H9 (cell line): ENCODE measurements at regions not wholly inside any gene's neighbourhood (a gene's known extent, or its start where the extent isn't known, plus 50 kb on each side); places are given as distances from the start of the nearest gene placed in this dataset.

ENCODE experiments used
- DNase-seq: peaks from one replicate; pipeline ENCODE4 v3.0.0-alpha.2; 2017
- H2AFZ ChIP-seq: one replicate; pipeline ENCODE4 v1.6.1; 2013; ENCODE audit warnings: mild to moderate bottlenecking, low read length, control low read depth, moderate library complexity
- H2AK5ac ChIP-seq: 2 replicates; pipeline ENCODE4 v1.6.1; 2013; ENCODE audit warnings: low read length, control low read depth, mixed read lengths; ENCODE audit not compliant: insufficient read length
- H2BK120ac ChIP-seq: one replicate; pipeline ENCODE4 v1.6.1; 2013; ENCODE audit warnings: low read depth, mild to moderate bottlenecking, low read length, control low read depth, inconsistent platforms; ENCODE audit not compliant: poor library complexity, severe bottlenecking
- H2BK12ac ChIP-seq: 2 replicates; pipeline ENCODE4 v1.6.1; 2013; ENCODE audit warnings: low read length, control low read depth, mixed read lengths, low read depth; ENCODE audit not compliant: insufficient read length
- H2BK15ac ChIP-seq: 2 replicates; pipeline ENCODE4 v1.6.1; 2013; ENCODE audit warnings: low read depth, low read length, control low read depth
- H2BK20ac ChIP-seq: one replicate; pipeline ENCODE4 v1.6.1; 2013; ENCODE audit warnings: low read depth, mild to moderate bottlenecking, low read length, control low read depth, inconsistent platforms; ENCODE audit not compliant: poor library complexity, severe bottlenecking
- H2BK5ac ChIP-seq: 2 replicates; pipeline ENCODE4 v1.6.1; 2013; ENCODE audit warnings: low read length, control low read depth, mixed read lengths; ENCODE audit not compliant: insufficient read length
- H3K14ac ChIP-seq: 2 replicates; pipeline ENCODE4 v1.6.1; 2013; ENCODE audit warnings: low read length, control low read depth; ENCODE audit not compliant: insufficient read depth
- H3K18ac ChIP-seq: 2 replicates; pipeline ENCODE4 v1.6.1; 2013; ENCODE audit warnings: low read depth, mild to moderate bottlenecking, mixed read lengths, low read length, control low read depth; ENCODE audit not compliant: insufficient read length
- H3K23ac ChIP-seq: 2 replicates; pipeline ENCODE4 v1.6.1; 2013; ENCODE audit warnings: low read length, control low read depth, mixed read lengths, low read depth; ENCODE audit not compliant: insufficient read length
- H3K23me2 ChIP-seq: 2 replicates; pipeline ENCODE4 v1.6.1; 2013; ENCODE audit warnings: low read depth, mild to moderate bottlenecking, mixed read lengths, low read length, control low read depth; ENCODE audit not compliant: insufficient read length, poor library complexity, severe bottlenecking
- H3K27ac ChIP-seq: 2 replicates; pipeline ENCODE4 v1.5.1; 2013; ENCODE audit warnings: low read length, control low read depth, mixed read lengths, low read depth; ENCODE audit not compliant: insufficient read length
- H3K27me3 ChIP-seq: 2 replicates; pipeline ENCODE4 v1.6.1; 2013; ENCODE audit warnings: low read length, control low read depth, inconsistent platforms; ENCODE audit not compliant: insufficient read depth
- H3K4ac ChIP-seq: 2 replicates; pipeline ENCODE4 v1.6.1; 2013; ENCODE audit warnings: low read depth, mild to moderate bottlenecking, control low read depth, inconsistent platforms, low read length, moderate library complexity
- H3K4me1 ChIP-seq: 2 replicates; pipeline ENCODE4 v1.6.1; 2013; ENCODE audit warnings: low read length, control low read depth, inconsistent platforms; ENCODE audit not compliant: insufficient read depth
- H3K4me2 ChIP-seq: 2 replicates; pipeline ENCODE4 v1.6.1; 2013; ENCODE audit warnings: low read length, control low read depth, mixed read lengths; ENCODE audit not compliant: insufficient read length, insufficient read depth
- H3K56ac ChIP-seq: 2 replicates; pipeline ENCODE4 v1.6.1; 2013; ENCODE audit warnings: low read depth, mild to moderate bottlenecking, mixed read lengths, low read length, control low read depth; ENCODE audit not compliant: insufficient read length
- H3K79me1 ChIP-seq: 2 replicates; pipeline ENCODE4 v1.6.1; 2013; ENCODE audit warnings: low read depth, mild to moderate bottlenecking, moderate library complexity, low read length, control low read depth, inconsistent platforms; ENCODE audit not compliant: insufficient read depth, poor library complexity, severe bottlenecking
- H3K79me2 ChIP-seq: 2 replicates; pipeline ENCODE4 v1.6.1; 2013; ENCODE audit warnings: low read length, control low read depth, inconsistent platforms; ENCODE audit not compliant: insufficient read depth
- H3K9ac ChIP-seq: 2 replicates; pipeline ENCODE4 v1.6.1; 2013; ENCODE audit warnings: low read length, control low read depth, mixed read lengths; ENCODE audit not compliant: insufficient read length; ENCODE audit errors: extremely low read depth
- H3K9me3 ChIP-seq: one replicate; pipeline ENCODE4 v1.6.1; 2013; ENCODE audit warnings: low read depth, low read length, inconsistent platforms; ENCODE audit not compliant: control insufficient read depth
- H3T11ph ChIP-seq: one replicate; pipeline ENCODE4 v1.6.1; 2013; ENCODE audit warnings: mild to moderate bottlenecking, low read length, control low read depth, inconsistent platforms
- H4K20me1 ChIP-seq: one replicate; pipeline ENCODE4 v1.6.1; 2013; ENCODE audit not compliant: control insufficient read depth, insufficient read length, insufficient read depth
- H4K5ac ChIP-seq: 2 replicates; pipeline ENCODE4 v1.6.1; 2013; ENCODE audit warnings: low read depth, mild to moderate bottlenecking, mixed read lengths, low read length, control low read depth; ENCODE audit not compliant: insufficient read length
- H4K8ac ChIP-seq: replicated peaks from 2 replicates; pipeline ENCODE4 v1.6.1; 2013; ENCODE audit warnings: low read length, control low read depth, mixed read lengths, low read depth; ENCODE audit not compliant: insufficient read length
- H4K91ac ChIP-seq: 2 replicates; pipeline ENCODE4 v1.6.1; 2013; ENCODE audit warnings: low read depth, mild to moderate bottlenecking, moderate library complexity, mixed read lengths, low read length, control low read depth; ENCODE audit not compliant: insufficient read length
- H3K27ac Mint-ChIP-seq, 3 experiments: 2 replicates in 2 of 3; 3 replicates in 1 of 3; pipeline ENCODE4 v1.8.0; 2020 to 2021; ENCODE audit warnings: mixed read lengths in 3 of 3, mild to moderate bottlenecking in 1 of 3, moderate library complexity in 1 of 3
- H3K27me3 Mint-ChIP-seq: 2 replicates; pipeline ENCODE4 v1.8.0; 2021; ENCODE audit warnings: low read depth, mild to moderate bottlenecking, moderate library complexity, mixed read lengths
- H3K36me3 Mint-ChIP-seq, 3 experiments: 2 replicates in 2 of 3; 3 replicates in 1 of 3; pipeline ENCODE4 v1.8.0; 2020 to 2021; ENCODE audit warnings: low read depth in 3 of 3, mixed read lengths in 3 of 3; ENCODE audit not compliant: insufficient read depth in 1 of 3
- H3K4me1 Mint-ChIP-seq, 2 experiments: 2 replicates each; pipeline ENCODE4 v1.8.0; 2020; ENCODE audit warnings: mixed read lengths in 2 of 2
- H3K4me3 Mint-ChIP-seq, 2 experiments: 2 replicates in 1 of 2; 3 replicates in 1 of 2; pipeline ENCODE4 v1.8.0; 2020 to 2021; ENCODE audit warnings: mild to moderate bottlenecking in 2 of 2, mixed read lengths in 2 of 2, moderate library complexity in 1 of 2
- H3K9me3 Mint-ChIP-seq, 2 experiments: 2 replicates in 1 of 2; 3 replicates in 1 of 2; pipeline ENCODE4 v1.8.0; 2020; ENCODE audit warnings: mild to moderate bottlenecking in 2 of 2, mixed read lengths in 2 of 2, moderate library complexity in 1 of 2
- WGBS: extraction: QIAGEN DNeasy Blood & Tissue Kit; methylation state at CpG from one replicate; pipeline ENCODE4 v1.1.7; 2013; ENCODE audit warnings: missing lambda C conversion rate, low lambda C conversion rate, mixed read lengths; ENCODE audit not compliant: insufficient read length; ENCODE audit errors: extremely low coverage; 5-methylcytosine and 5-hydroxymethylcytosine counted together
- TF ChIP-seq, protein P1 (sequence below): fragments of 200-600 bp; sonication (generic); conservative IDR thresholded peaks from 3 replicates; pipeline ENCODE4 v1.8.0; 2021; ENCODE audit warnings: antibody characterized with exemption, mild to moderate bottlenecking

DNA sequence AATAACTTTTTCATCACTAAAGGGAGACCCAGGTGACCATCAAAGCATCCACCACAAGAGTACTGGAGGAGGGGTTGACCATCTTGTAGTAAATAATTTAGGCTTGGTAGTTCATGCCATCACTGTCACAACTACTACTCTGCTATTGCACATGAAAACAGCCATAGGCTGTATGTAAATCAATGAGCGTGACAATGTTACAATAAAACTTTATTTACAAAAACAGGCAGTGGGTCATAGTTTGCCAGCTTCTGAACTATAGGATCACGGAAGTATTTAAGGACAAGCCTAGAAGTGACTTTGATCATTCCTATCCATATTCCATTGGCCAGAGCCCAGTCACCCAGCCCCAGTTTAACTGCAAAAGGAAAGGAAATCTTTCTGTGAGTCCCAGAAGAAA, 153.4 kb downstream of the NUAK1 start:
- no CpG with 5 or more reads among the region's 2 CpGs for WGBS
- H3K23me2 ChIP-seq: no peaks in the 10 kb centered on the region

More for the DNA sequence above, 153.4 kb downstream of the NUAK1 start:
- Histone ChIP-seq H3T11ph (no peak overlapping the region), H3K79me1 (no peaks in the 10 kb centered on the region), H3K4ac (no peak overlapping the region), H2BK12ac (no peak overlapping the region), H3K79me2 (no peaks in the 10 kb centered on the region), H4K8ac (no peak overlapping the region), H2BK20ac (no peak overlapping the region), H4K91ac (no peak overlapping the region), H3K4me1 (peaks cover 3% of the 10 kb centered on the region; the same call in 1 of the 2 replicates), H2BK120ac (no peak overlapping the region), H2BK15ac (no peak overlapping the region), H3K18ac (no peak overlapping the region), H3K23ac (no peak overlapping the region), H2AK5ac (no peak overlapping the region), H3K27ac (no peak overlapping the region), H3K27me3 (no peaks in the 10 kb centered on the region), H3K9me3 (no peaks in the 10 kb centered on the region), H3K9ac (no peak overlapping the region), H2AFZ (no peak overlapping the region), H3K56ac (no peak overlapping the region), H4K20me1 (no peaks in the 10 kb centered on the region), H2BK5ac (no peak overlapping the region), H3K4me2 (no peak overlapping the region), H4K5ac (no peak overlapping the region), H3K14ac (no peak overlapping the region)
- Mint-ChIP-seq H3K27ac (no peak overlapping the region), H3K27me3 (peaks cover 2% of the 10 kb centered on the region; the same call in 1 of the 2 replicates), H3K9me3 (no peaks in the 10 kb centered on the region), H3K4me1 (peaks cover 9 to 11% of the 10 kb centered on the region in 2 experiments), H3K4me3 (no peak overlapping the region), H3K36me3 (no peaks in the 10 kb centered on the region)
- no peak for DNase-seq
- TF ChIP-seq, protein P1, sequence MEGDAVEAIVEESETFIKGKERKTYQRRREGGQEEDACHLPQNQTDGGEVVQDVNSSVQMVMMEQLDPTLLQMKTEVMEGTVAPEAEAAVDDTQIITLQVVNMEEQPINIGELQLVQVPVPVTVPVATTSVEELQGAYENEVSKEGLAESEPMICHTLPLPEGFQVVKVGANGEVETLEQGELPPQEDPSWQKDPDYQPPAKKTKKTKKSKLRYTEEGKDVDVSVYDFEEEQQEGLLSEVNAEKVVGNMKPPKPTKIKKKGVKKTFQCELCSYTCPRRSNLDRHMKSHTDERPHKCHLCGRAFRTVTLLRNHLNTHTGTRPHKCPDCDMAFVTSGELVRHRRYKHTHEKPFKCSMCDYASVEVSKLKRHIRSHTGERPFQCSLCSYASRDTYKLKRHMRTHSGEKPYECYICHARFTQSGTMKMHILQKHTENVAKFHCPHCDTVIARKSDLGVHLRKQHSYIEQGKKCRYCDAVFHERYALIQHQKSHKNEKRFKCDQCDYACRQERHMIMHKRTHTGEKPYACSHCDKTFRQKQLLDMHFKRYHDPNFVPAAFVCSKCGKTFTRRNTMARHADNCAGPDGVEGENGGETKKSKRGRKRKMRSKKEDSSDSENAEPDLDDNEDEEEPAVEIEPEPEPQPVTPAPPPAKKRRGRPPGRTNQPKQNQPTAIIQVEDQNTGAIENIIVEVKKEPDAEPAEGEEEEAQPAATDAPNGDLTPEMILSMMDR: no peak
